ENCODE measurements at regions not wholly inside any gene's neighbourhood (a gene's known extent, or its start where the extent isn't known, plus 50 kb on each side); places are given as distances from the start of the nearest gene placed in this dataset.
A peak's percentile ranks its signal among the peaks of the same experiment; 100 is the strongest.

GRCh38 chr10:128713874-128714570 is 587.8 kb upstream of the MKI67 start:
- no peak for DNase-seq

GRCh38 chr10:128714644-128715415 is 588.6 kb upstream of the MKI67 start:
- peak; percentile 58 for DNase-seq

GRCh38 chr10:128716181-128716580 is 590.0 kb upstream of the MKI67 start:
- no peak for DNase-seq

GRCh38 chr10:128721963-128722445 is 595.8 kb upstream of the MKI67 start:
- peak; percentile 62 for DNase-seq

GRCh38 chr10:128722947-128723346 is 596.7 kb upstream of the MKI67 start:
- DNase-seq, result no peak

- DNase-seq, result no peak
Observed at GRCh38 chr10:128723631-128724205, 597.5 kb upstream of the MKI67 start.

GRCh38 chr10:128725531-128725930 is 599.3 kb upstream of the MKI67 start:
- DNase-seq, result no peak

GRCh38 chr10:128727114-128727513 is 600.9 kb upstream of the MKI67 start:
- DNase-seq, result no peak

GRCh38 chr10:128729910-128730420 is 603.7 kb upstream of the MKI67 start:
- DNase-seq, result no peak

- no peak for DNase-seq
Observed at GRCh38 chr10:128730922-128731321, 604.7 kb upstream of the MKI67 start.

- DNase-seq, result no peak
Observed at GRCh38 chr10:128734161-128734560, 607.9 kb upstream of the MKI67 start.

GRCh38 chr10:128734734-128735133 is 608.5 kb upstream of the MKI67 start:
- no peak for DNase-seq

- no peak for DNase-seq
Observed at GRCh38 chr10:128735996-128736395, 609.8 kb upstream of the MKI67 start.

- no peak for DNase-seq
Observed at GRCh38 chr10:128738386-128738915, 612.2 kb upstream of the MKI67 start.

GRCh38 chr10:128739930-128740329 is 613.7 kb upstream of the MKI67 start:
- no peak for DNase-seq

GRCh38 chr10:128741180-128741579 is 615.0 kb upstream of the MKI67 start:
- DNase-seq, result no peak

GRCh38 chr10:128741680-128742079 is 615.5 kb upstream of the MKI67 start:
- no peak for DNase-seq

- DNase-seq, result no peak
Observed at GRCh38 chr10:128744092-128744491, 617.9 kb upstream of the MKI67 start.

- DNase-seq, result no peak
Observed at GRCh38 chr10:128744811-128745305, 618.6 kb upstream of the MKI67 start.

GRCh38 chr10:128747582-128748346 is 621.5 kb upstream of the MKI67 start:
- no peak for DNase-seq

- DNase-seq, result no peak
Observed at GRCh38 chr10:128751284-128751683, 625.1 kb upstream of the MKI67 start.

GRCh38 chr10:128751851-128752250 is 625.6 kb upstream of the MKI67 start:
- DNase-seq, result no peak
